ENCODE measurements at regions not wholly inside any gene's neighbourhood (a gene's known extent, or its start where the extent isn't known, plus 50 kb on each side); places are given as distances from the start of the nearest gene placed in this dataset.

DNA sequence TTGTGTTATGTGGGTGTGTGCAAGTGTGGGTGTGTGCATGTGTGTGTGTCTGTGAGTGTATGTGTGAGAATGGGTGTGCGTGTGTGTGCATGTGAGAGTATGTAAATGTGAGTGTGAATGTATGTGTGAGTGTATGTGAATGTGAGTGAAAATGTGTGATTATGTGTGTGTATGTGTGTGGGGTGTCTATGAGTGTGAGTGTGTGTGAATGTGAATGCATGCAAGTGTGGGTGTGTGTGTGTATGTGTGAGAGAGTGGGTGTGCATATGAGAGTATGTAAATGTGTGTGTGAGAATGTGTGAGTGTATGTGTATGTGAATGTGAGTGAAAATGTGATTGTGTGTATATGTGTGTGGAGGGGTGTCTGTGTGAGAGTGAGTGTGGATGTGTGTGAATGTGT lies 1292.7 kb downstream of the TBC1D22A start:
- no peak for TF ChIP-seq POLR2A (IDR thresholded peaks at IDR 0.05)
- no peak for TF ChIP-seq EP300 (IDR thresholded peaks at IDR 0.05)
